ENCODE measurements at regions not wholly inside any gene's neighbourhood (a gene's known extent, or its start where the extent isn't known, plus 50 kb on each side); places are given as distances from the start of the nearest gene placed in this dataset.

DNA sequence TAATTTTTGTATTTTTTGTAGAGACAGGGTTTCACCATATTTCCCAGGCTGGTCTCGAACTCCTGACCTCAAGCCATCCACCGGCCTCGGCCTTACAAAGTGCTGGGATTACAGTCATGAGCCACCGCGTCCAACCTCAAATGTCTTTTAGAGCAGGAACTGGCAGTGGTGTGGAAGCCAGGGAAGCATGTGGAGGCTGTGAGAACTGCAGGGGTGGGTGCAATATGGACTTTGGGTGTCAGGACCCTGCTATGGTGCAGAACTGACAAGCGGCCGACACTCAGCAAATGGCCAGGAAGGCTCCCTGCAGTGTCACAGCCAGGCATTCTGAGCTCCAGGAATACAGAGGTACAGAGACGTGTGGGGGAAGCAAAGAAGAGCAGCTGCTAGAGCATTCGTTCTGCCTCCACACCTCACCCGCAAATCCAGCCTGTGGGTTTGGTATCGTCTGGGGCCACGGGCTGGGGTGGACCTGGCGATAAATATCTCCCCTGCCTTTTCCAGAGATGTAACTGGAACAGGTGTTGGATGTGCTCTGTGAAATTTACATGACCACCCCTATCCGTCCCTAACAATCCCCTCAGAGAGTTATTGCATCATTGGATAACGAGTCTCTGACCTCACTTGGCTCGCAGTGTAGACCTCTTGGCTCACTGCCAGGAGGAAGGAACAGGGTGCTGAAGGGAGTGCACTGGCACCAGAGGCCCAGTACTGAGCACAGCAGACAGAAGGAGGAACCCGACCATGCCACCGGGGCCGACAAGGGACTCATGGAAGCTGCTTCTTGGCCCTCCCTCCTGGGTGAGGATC, 624.7 kb upstream of the B3GAT1 start:
- TF ChIP-seq MYC (IDR thresholded peaks at IDR 0.05; ENCODE audit: low read depth, low read length) (no peak), POLR2A (IDR thresholded peaks at IDR 0.05; ENCODE audit: extremely low read depth, insufficient read length) (no peak)
- TF ChIP-seq, protein P1, sequence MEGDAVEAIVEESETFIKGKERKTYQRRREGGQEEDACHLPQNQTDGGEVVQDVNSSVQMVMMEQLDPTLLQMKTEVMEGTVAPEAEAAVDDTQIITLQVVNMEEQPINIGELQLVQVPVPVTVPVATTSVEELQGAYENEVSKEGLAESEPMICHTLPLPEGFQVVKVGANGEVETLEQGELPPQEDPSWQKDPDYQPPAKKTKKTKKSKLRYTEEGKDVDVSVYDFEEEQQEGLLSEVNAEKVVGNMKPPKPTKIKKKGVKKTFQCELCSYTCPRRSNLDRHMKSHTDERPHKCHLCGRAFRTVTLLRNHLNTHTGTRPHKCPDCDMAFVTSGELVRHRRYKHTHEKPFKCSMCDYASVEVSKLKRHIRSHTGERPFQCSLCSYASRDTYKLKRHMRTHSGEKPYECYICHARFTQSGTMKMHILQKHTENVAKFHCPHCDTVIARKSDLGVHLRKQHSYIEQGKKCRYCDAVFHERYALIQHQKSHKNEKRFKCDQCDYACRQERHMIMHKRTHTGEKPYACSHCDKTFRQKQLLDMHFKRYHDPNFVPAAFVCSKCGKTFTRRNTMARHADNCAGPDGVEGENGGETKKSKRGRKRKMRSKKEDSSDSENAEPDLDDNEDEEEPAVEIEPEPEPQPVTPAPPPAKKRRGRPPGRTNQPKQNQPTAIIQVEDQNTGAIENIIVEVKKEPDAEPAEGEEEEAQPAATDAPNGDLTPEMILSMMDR (IDR thresholded peaks at IDR 0.05; ENCODE audit: low read depth, low read length), result no peak
- TF ChIP-seq, protein P2, sequence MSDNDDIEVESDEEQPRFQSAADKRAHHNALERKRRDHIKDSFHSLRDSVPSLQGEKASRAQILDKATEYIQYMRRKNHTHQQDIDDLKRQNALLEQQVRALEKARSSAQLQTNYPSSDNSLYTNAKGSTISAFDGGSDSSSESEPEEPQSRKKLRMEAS (IDR thresholded peaks at IDR 0.05; ENCODE audit: low read depth, low read length), result no peak
- peak; percentile 28 for DNase-seq (ENCODE audit: low read depth)
- H3K4me3 ChIP-seq (ENCODE audit: low read depth, low read length), result no peak overlapping the region

DNA sequence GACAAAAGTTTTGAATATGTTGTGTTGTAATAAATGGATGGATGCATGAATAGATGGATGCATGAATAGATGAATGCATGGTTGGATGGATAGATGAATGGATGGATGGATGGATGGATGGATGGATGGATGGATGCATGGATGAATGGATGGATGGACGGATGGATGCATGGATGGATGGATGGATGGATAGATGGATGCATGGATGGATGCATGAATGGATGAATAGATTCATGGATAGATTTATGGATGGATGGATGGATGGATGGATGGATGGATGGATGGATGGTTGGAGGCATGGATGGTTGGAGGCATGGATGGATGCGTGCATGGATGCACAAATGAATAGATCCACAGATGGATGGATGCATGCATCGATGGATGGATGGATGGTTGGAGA, 623.2 kb upstream of the B3GAT1 start:
- no peak for DNase-seq (ENCODE audit: low read depth)
- TF ChIP-seq, protein P2 (IDR thresholded peaks at IDR 0.05; ENCODE audit: low read depth, low read length), result no peak
- TF ChIP-seq MYC (IDR thresholded peaks at IDR 0.05; ENCODE audit: low read depth, low read length), result no peak
- TF ChIP-seq, protein P1 (IDR thresholded peaks at IDR 0.05; ENCODE audit: low read depth, low read length), result no peak
- no peak for TF ChIP-seq POLR2A (IDR thresholded peaks at IDR 0.05; ENCODE audit: extremely low read depth, insufficient read length)
- no peak overlapping the region for H3K4me3 ChIP-seq (ENCODE audit: low read depth, low read length)

DNA sequence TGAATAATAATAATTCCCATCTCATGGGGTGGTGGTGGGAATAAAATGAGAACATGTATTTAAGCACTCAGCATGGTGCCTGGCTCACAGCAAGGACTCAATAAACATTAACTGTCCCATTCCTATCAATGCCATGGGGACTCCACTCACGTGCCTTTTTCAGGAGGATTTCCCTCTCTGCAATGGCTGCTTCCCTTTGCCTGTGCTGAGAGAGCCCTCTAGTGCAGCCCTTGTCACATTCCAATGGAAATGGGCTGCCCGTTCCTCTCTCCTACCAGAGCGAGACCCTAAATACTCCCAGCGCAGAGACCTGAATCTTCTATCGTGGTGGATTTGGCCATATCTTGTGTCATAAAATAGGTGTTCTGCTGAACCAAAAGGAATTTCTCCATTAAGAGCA, 621.5 kb upstream of the B3GAT1 start:
- peak; percentile 15 for DNase-seq (ENCODE audit: low read depth)
- TF ChIP-seq, protein P2 (IDR thresholded peaks at IDR 0.05; ENCODE audit: low read depth, low read length), result no peak
- TF ChIP-seq POLR2A (IDR thresholded peaks at IDR 0.05; ENCODE audit: extremely low read depth, insufficient read length) (no peak), MYC (IDR thresholded peaks at IDR 0.05; ENCODE audit: low read depth, low read length) (no peak)
- TF ChIP-seq, protein P1 (IDR thresholded peaks at IDR 0.05; ENCODE audit: low read depth, low read length), result peak; percentile 15
- no peak overlapping the region for H3K4me3 ChIP-seq (ENCODE audit: low read depth, low read length)

DNA sequence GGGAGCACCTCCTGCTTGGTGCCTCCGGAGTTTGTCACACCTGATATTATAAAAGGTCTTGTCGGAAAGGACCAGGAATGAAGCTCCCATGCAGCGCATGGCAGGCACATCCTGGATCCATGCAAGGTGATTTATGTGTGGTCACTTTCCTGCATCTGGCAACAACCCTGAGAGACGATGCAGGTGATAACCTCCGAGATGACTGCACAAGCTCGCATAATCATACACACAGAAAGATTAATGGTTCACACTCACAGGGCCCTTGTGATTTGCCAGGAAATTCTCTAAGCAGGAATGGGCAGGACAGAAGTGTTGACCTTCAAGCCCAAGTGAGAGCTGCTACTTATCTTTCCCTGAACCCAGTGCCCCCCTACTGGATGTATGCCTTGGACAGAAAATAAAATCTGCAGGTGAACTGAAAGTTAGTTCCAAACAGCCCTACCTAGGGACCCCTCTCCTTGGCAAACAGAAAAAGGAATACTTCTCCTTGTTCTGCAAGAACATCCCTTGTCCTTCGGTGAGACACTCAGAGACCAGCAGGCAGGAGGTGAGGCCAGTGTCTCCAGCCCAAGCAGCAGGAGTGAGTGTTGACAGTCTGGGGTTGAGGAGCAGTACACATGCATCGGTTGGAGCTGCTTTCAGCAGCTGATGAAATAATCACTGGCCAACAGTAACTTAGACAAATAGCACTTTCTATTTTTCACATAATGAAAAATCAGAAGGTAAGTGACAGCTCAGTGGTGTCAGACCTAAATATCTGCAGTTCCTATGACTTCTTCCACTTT, 619.4 kb upstream of the B3GAT1 start:
- TF ChIP-seq, protein P1 (IDR thresholded peaks at IDR 0.05; ENCODE audit: low read depth, low read length), result no peak
- TF ChIP-seq, protein P2 (IDR thresholded peaks at IDR 0.05; ENCODE audit: low read depth, low read length), result no peak
- TF ChIP-seq POLR2A (IDR thresholded peaks at IDR 0.05; ENCODE audit: extremely low read depth, insufficient read length), result no peak
- no peak overlapping the region for H3K4me3 ChIP-seq (ENCODE audit: low read depth, low read length)
- DNase-seq (ENCODE audit: low read depth), result no peak

DNA sequence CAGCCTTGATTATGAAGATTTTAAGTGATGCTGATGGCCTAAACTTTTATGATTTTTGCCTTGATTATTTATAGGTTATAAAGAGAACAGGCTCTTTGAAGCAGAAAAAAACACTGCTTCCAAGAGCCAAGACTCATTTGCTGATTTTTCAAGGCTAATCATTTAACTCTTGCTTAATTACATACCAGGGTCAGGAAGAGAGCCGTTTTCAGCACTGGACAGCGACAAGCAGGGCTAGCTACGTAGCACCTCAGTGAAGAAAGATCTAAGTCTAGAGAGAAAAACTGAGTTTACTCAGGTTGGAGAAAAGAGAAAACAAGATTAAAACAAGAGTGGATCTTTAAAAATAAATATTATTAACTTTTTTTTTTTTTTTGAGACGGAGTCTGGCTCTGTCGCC, 615.4 kb upstream of the B3GAT1 start:
- TF ChIP-seq, protein P2 (IDR thresholded peaks at IDR 0.05; ENCODE audit: low read depth, low read length), result no peak
- TF ChIP-seq, protein P1 (IDR thresholded peaks at IDR 0.05; ENCODE audit: low read depth, low read length), result no peak
- TF ChIP-seq POLR2A (IDR thresholded peaks at IDR 0.05; ENCODE audit: extremely low read depth, insufficient read length) (no peak), MYC (IDR thresholded peaks at IDR 0.05; ENCODE audit: low read depth, low read length) (no peak)
- no peak overlapping the region for H3K4me3 ChIP-seq (ENCODE audit: low read depth, low read length)
- peak; percentile 70 for DNase-seq (ENCODE audit: low read depth)

Measured in NB4 (cell line).